ENCODE measurements at regions not wholly inside any gene's neighbourhood (a gene's known extent, or its start where the extent isn't known, plus 50 kb on each side); places are given as distances from the start of the nearest gene placed in this dataset.

- no peak for TF ChIP-seq POLR2AphosphoS5 (IDR thresholded peaks at IDR 0.05; ENCODE audit: low read depth, low read length)
- TF ChIP-seq TAF1 (IDR thresholded peaks at IDR 0.05; ENCODE audit: low read depth, low read length): no peak
- no peak for TF ChIP-seq POLR2A (IDR thresholded peaks at IDR 0.05; ENCODE audit: low read depth, low read length)
- TF ChIP-seq PAX5 (IDR thresholded peaks at IDR 0.05; ENCODE audit: insufficient read depth, low read length, severe bottlenecking): no peak
- TF ChIP-seq SPI1 (IDR thresholded peaks at IDR 0.05; ENCODE audit: low read depth, low read length): no peak
- TF ChIP-seq POU2F2 (IDR thresholded peaks at IDR 0.05; ENCODE audit: low read depth, low read length): no peak
Measured at GRCh38 chr4:111410571-111410970, 734.7 kb upstream of the FAM241A start.
